Activated CD4-positive, CD25-positive, alpha-beta regulatory T cell treated with anti-CD3 and anti-CD28 coated beads, Interleukin-2, amount 50 U/mL, for 24 hours (primary cell): ENCODE measurements at regions not wholly inside any gene's neighbourhood (a gene's known extent, or its start where the extent isn't known, plus 50 kb on each side); places are given as distances from the start of the nearest gene placed in this dataset.
"Not testable (repeated sequence)": the region's sequence is repeated elsewhere in the genome, so short reads cannot be mapped to it uniquely, and the experiment has no call there.

Experiments
- ATAC-seq, 2 donors: fragments of 150-1000 bp; cut with Tn5 transposase; one replicate each; pipeline ENCODE4 v1.10.0; 2021; ENCODE audit warnings: mild to moderate bottlenecking in 1 of 2, moderate library complexity in 1 of 2

DNA sequence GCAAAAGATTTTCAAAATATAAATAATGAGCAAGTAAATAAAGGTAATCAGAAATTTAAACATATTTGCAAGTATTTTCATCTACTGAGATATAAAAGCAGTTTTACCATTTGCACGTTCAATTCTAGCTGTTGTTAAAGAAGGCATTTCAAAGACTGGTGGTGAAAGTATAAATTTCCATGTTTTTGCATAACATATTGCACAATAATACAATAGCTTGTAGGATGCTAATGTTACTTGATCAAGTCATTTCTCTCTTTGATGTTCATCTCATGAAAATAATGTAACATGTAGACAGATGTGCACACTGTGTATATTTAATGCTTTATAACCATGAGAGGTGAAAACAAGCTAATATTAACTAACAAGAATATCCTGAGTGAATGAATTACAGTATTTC lies 651.9 kb downstream of the CDH9 start:
- no peak for ATAC-seq

GRCh38 chr5:26364624-26365023 lies 673.8 kb downstream of the CDH9 start:
- ATAC-seq = not testable (repeated sequence)

DNA sequence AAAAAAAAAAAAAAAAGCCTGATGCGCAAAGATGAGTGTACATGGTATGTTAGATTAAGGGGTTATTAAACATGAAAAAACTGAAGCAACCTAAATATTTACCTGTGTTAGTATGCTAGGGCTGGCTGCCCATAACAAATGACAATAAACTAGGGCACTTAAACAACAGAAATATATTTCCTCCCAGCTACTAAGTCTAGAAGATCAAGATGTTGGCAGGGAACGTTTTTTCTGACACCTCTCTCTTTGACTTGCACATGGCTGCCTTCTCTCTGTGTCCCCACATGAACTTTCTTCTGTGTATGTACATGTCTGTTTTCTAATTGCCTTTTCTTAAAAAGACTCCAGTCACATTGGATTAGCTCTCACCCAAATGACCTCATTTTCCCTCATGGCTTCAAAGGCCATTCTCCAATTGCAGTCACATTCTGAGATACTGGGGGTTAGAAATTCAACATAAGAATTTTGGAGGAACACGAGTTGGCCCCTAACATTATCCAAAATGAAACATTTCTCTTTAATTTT lies 694.5 kb downstream of the CDH9 start:
- no peak for ATAC-seq

GRCh38 chr5:26339576-26339975 lies 698.8 kb downstream of the CDH9 start:
- ATAC-seq = no peak

DNA sequence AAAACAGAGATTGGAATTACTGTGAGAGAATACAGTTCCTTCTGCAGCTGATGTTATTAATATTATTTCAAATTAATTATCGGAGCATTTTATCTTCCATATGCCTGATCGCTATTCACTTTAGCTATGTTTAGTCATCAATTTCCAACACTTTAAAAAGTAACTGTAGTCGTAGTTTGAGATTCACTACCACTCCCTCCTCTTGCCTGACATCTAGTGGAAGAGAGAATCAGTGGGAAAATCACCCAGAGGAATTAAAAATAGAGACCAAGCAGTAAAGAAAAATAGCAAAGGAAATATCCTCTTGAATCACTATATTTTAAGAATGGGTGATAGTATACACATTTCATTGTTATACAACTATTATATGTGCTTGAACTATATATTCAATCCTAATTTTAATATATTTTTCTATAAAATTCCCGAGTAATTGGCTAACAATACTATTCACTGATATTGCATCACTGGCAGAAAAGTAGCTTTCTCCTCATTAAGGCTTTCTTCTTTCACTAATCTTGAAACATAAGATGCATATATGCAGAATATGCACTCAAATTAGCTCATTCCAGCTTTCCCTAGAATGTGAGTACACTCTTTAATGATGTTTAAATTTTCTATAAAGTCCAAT lies 708.7 kb downstream of the CDH9 start:
- ATAC-seq = no peak

DNA sequence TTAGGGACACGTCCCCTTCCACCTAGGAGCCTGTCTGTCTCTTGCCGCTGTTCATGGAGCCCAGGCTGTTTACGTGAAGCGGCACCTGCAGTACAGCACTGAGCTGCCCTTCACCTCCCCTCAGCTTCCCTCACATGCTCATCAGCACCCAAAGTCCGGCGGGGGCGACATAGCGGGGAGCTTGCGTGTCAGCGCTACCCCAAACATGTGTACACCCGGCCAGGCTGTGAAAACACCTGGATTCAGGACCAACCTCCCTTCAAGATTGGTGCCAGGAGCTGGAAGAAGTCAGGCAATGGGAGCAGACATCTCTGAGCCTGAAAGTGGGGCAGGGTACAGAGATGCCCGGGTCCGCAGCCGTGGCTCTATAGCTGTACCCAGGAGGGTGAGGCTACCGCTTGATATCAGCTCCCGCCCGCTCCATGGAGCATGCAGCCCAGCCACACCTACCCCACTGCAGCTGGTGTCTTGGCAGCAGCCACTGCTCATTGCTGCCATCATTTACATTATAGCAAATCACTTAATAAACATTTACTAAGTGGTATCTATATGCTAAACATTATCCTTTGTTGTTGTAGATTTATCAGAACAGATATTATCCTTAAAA lies 712.1 kb downstream of the CDH9 start:
- ATAC-seq = no peak

DNA sequence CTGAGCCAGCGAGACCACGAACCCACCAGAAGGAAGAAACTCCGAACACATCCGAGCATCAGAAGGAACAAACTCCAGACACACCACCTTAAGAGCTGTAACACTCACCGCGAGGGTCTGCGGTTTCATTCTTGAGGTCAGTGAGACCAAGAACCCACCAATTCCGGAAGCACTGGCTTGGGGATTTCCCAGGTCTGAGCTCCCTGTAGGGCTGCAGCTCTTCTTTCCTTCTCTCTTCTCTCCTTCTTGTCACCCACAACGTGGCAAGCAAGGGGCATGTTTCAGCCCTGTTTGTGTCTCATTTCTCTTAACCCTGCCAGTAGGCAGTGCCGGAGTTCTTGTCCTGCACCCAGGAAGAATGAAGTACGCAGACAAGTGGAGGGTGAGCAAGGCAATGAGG lies 713.0 kb downstream of the CDH9 start:
- ATAC-seq = not testable (repeated sequence)

- not testable (repeated sequence) for ATAC-seq
These were observed 714.0 kb downstream of the CDH9 start for GRCh38 chr5:26324273-26324895.

DNA sequence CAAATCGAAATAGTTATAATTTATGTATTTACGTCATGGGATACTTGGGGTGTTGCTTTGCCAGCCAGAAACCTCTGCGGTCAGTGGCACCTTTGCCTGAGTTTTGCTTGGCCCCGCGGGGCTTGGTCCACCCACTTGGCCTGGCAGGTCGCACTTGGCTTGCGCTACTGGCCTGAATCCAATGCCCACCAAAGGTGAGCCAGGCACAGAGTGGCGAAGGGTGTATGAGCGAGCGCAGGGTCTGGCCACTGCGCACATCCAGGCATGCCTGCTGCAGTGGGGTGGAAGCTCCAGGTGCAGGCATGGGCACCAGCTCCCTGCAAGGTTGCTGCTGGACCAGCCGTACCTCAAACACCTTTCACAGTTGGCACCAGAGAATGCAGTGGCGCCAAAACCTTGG lies 714.6 kb downstream of the CDH9 start:
- no peak for ATAC-seq

GRCh38 chr5:26321278-26321677 lies 717.1 kb downstream of the CDH9 start:
- ATAC-seq = no peak

- no peak for ATAC-seq
These were observed 728.0 kb downstream of the CDH9 start for GRCh38 chr5:26310415-26310814.

DNA sequence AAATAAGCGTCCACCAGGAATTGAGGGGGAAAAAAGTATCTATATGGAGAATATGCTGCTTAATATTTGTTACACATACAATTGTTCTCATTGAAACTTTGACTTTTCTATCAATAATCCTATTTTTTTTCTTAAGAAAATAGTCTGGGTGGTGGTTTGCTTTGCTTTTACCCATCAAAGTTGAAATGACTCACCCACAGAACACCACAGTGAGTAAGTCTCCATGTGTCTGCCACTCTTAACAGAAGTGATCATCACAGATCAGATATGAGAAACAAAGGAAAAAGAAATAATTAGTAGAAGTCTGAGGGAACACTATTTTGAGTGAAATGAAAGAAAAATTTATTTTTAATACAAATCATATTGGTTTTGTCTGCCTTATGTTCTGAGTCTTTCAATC lies 742.8 kb downstream of the CDH9 start:
- ATAC-seq = no peak

- no peak for ATAC-seq
These were observed 756.2 kb downstream of the CDH9 start for GRCh38 chr5:26282190-26282589.

DNA sequence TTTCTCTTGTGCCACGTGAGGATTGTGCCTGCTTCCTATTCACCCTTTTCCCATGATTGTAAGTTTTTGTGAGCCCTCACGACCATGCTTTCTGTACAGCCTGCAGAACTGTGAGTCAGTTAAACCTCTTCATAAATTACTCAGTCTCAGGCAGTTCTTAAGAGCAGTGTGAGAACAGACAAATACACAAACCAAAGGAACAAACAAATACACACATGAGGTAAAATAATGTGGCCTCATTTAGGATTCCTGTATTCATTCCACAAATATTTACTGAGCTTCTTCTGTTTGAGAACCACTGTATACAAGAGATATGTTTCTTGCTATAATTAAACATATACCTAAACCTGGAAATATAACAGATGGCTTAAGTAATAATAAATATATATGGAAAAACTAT lies 760.3 kb downstream of the CDH9 start:
- ATAC-seq = no peak

DNA sequence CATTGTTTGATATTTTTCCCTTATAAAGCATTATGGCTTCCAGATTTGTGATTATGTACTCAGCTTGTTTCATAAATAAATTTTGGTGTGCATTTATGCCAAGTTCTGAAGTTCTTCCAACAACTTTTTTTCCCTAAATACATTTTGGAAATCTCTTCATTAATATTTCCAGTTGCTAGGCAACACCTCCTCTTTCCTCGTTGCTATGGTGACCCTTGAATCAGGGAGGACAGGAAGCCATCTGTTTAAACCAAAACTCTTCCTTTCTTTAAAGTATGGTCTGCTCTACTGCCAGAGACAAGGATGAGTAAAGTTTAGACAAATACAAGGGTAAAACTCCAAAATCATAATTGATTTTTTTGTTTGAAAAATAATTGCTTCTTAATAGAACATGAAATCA lies 779.3 kb downstream of the CDH9 start:
- ATAC-seq = no peak

- ATAC-seq = no peak
These were observed 793.1 kb downstream of the CDH9 start for GRCh38 chr5:26245321-26245720.

GRCh38 chr5:26239588-26239987 lies 798.8 kb downstream of the CDH9 start:
- ATAC-seq = no peak

- no peak for ATAC-seq
These were observed 800.9 kb downstream of the CDH9 start for GRCh38 chr5:26237489-26237888.

DNA sequence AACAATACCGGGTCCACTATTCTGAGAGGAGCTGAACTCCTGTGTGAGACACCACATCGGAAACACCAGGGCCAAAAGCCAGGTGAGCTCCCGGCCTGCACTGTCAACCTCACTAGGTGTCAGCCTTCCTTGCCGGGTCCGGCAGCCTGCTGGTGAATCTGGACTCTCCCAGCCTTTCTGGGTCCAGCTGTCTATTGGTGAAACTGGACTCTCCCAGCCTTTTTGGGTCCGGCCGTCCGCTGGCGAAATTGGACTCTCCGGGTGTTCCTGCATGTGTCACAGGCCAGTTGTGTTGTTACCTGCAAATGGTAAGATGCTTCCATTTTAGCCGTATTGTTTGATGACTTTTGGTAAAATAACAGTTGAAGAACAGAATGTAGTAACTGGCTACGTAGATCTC lies 801.5 kb downstream of the CDH9 start:
- no peak for ATAC-seq

- no peak for ATAC-seq
These were observed 805.7 kb downstream of the CDH9 start for GRCh38 chr5:26232706-26233105.

- ATAC-seq = no peak
These were observed 807.1 kb downstream of the CDH9 start for GRCh38 chr5:26231316-26231715.

DNA sequence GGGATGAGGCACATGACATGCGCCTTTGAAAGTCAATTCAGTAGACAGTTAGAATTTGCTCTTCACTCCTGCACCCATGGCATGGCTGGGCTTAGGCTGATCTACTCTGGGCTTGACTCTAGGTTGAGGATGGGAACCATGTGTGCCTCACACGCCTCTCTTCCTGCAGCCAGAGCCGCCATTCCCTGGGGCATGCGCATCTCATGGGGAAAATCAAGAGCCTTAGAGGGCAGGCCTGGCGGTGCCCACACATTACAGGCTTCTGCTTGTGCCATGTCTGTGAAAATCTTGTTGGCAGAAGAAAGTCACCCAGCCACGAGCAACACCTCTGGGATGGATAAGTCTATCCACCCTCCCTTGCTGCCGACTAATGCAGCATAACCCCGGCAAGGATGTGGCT lies 808.5 kb downstream of the CDH9 start:
- no peak for ATAC-seq

DNA sequence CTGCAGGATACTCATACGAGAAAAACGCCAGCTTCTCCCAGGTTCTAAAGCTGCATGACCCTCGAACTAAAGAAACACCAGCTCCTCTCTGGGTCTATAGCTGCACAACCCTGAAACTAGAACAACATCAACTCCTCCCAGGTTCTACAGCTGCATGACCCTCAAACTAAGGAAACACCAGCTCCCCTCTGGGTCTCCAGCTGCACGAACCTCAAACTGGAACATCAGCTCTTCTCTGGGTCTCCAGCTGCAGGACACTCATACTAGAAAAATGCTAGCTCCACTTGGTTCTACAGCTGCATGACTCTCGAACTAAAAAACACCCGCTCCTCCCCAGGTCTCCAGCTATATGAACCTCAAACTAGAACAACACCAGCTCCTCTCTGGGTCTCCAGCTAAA lies 811.1 kb downstream of the CDH9 start:
- ATAC-seq = no peak

DNA sequence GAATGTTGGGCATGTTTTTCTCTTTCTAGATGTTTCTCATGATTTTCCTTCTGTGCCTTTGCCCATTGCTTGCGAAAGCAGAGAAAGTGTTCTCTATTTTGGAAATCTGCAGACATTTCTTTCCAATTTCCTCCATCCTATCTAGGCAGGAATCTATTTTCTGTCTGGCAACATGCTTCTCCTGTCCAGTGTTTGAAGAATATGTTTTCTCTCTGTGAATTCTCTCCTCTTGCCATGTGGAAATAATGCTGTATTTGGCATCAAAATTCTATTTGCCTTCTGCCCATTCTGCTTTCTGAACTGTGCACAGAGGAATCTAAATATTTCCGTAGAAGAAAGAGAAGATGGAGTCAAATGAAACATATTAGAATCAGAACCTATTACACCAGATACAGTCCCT lies 833.3 kb downstream of the CDH9 start:
- no peak for ATAC-seq
